SIG-M5 treated with dmso at 0.1 percent for 504 hours (cell line): ENCODE measurements at regions not wholly inside any gene's neighbourhood (a gene's known extent, or its start where the extent isn't known, plus 50 kb on each side); places are given as distances from the start of the nearest gene placed in this dataset.

ENCODE experiments used
- DNase-seq: peaks from one replicate; lab custom pipeline; 2025; ENCODE audit not compliant: unreplicated experiment; lab: John Stamatoyannopoulos, UW

- DNase-seq = peak; percentile 75
Measured at GRCh38 chr1:199399996-199400724, 627.4 kb upstream of the NR5A2 start.

- no peak for DNase-seq
Measured at GRCh38 chr1:199403531-199404116, 623.9 kb upstream of the NR5A2 start.

- DNase-seq = no peak
Measured at GRCh38 chr1:199404191-199404590, 623.3 kb upstream of the NR5A2 start.

GRCh38 chr1:199404976-199405375 is 622.5 kb upstream of the NR5A2 start:
- no peak for DNase-seq

- no peak for DNase-seq
Measured at GRCh38 chr1:199405634-199406196, 621.8 kb upstream of the NR5A2 start.

GRCh38 chr1:199410462-199410861 is 617.0 kb upstream of the NR5A2 start:
- DNase-seq = no peak

GRCh38 chr1:199411506-199411905 is 616.0 kb upstream of the NR5A2 start:
- no peak for DNase-seq

GRCh38 chr1:199422206-199422605 is 605.3 kb upstream of the NR5A2 start:
- DNase-seq = peak; percentile 20

- DNase-seq = no peak
Measured at GRCh38 chr1:199447906-199448305, 579.6 kb upstream of the NR5A2 start.

GRCh38 chr1:199448646-199449045 is 578.9 kb upstream of the NR5A2 start:
- no peak for DNase-seq

- DNase-seq = no peak
Measured at GRCh38 chr1:199449221-199449620, 578.3 kb upstream of the NR5A2 start.

- no peak for DNase-seq
Measured at GRCh38 chr1:199449681-199450080, 577.8 kb upstream of the NR5A2 start.

- DNase-seq = no peak
Measured at GRCh38 chr1:199452627-199453026, 574.9 kb upstream of the NR5A2 start.

GRCh38 chr1:199453723-199454122 is 573.8 kb upstream of the NR5A2 start:
- no peak for DNase-seq

GRCh38 chr1:199460933-199461332 is 566.6 kb upstream of the NR5A2 start:
- DNase-seq = peak; percentile 54

- peak; percentile 81 for DNase-seq
Measured at GRCh38 chr1:199463521-199464127, 563.9 kb upstream of the NR5A2 start.

- DNase-seq = no peak
Measured at GRCh38 chr1:199466961-199467360, 560.5 kb upstream of the NR5A2 start.

- DNase-seq = no peak
Measured at GRCh38 chr1:199472018-199472417, 555.5 kb upstream of the NR5A2 start.

- no peak for DNase-seq
Measured at GRCh38 chr1:199472978-199473377, 554.5 kb upstream of the NR5A2 start.

- DNase-seq = no peak
Measured at GRCh38 chr1:199474738-199475137, 552.8 kb upstream of the NR5A2 start.

- DNase-seq = no peak
Measured at GRCh38 chr1:199482426-199482825, 545.1 kb upstream of the NR5A2 start.

GRCh38 chr1:199489594-199489993 is 537.9 kb upstream of the NR5A2 start:
- DNase-seq = no peak
